GM18499 (cell line): ENCODE measurements at regions not wholly inside any gene's neighbourhood (a gene's known extent, or its start where the extent isn't known, plus 50 kb on each side); places are given as distances from the start of the nearest gene placed in this dataset.

Source experiments
- ATAC-seq: cut with Tn5 transposase; IDR thresholded peaks from one replicate; pipeline ENCODE4 v1.9.1; 2021; ENCODE audit warnings: moderate number of reproducible peaks; ENCODE audit not compliant: insufficient read depth, unreplicated experiment

DNA sequence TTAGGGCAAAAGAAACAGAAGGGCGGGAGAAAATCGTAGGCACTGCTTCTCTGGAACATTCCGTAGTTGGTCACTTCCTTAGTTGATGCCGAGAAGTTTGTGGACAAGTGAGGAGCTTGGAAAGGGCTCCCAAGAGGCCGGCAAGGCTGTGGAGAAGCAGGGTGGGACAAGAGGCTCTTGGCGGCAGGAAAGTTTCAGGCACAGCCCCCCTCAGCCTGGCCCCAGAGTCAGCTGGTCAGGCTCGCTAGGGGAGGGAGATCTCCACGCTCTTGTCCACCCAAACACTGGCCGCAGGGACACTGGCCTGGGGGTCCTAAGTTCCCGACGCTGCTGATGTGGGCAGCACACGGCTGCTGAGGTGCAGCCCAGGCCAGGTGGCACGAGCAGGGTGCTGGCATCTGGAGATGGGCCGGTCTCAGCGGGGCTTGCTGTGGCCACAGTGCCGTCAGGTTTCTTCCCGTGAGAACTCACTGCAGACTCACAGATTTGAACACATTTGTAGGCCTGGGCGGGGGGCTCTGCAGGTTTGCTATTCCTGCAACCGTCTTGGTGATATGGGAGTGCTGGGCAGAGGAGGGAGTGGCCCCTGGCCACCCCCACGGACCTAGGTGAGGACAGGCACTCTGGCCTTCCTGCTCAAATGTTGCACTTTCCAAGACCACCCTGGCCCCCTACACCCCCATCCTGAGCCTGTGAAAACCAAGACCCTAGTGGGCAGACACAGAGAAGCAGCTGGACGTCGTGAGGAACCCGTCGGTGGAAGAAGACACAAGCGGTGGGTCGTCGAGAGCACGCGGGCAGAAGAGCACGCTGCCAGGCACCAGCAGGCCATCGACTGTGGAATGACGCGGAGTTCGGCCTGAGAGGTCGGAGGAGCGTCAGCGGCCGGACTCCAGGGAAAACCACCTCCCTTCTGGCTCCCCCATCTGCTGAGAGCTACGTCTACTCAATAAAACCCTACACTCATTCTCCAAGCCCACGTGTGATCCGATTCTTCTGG is 160.1 kb downstream of the ERMARD start:
- no peak for ATAC-seq

DNA sequence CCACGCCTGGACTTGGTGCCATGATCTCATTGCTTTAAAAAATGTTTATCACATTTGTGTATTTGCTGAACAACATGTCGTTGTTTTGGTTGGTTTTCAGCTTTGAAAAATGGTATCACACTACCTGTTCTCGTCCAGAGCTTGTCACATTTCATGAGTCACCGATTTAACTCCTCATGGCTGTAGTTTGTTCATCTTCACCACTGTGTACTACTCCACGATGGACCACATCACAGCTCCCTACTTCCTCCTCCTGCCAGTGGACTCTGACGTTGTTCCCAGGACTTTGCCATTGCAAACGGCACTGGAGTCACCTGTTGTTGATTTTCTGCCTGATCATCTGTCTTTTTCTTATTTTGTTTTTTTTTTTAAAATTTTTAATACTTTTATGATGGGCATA is 157.7 kb downstream of the ERMARD start:
- ATAC-seq, result no peak

DNA sequence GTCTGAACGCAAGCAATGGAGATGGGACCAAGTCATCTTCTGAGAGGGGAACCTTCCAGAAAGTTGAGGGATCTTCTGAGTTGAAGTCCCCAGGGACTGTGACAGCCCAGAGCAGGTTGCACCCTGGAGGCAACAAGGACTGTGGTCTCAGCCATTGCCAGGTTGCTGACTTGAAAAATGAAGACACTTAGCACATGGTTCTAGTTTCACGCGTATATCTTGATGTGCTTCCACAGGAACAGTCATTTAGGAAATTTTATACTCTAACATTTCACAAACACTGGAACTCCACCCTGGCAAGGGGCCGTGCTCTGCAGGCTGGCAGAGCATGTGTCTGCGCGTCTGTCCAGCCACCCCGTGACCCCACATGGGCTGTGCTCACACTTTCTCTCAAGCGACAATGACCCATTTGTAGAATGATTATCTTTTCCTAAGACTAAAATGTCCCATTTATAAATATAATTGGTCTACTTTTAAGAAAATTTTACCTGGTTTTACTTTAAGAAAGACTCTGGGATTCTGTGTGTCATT is 157.0 kb downstream of the ERMARD start:
- ATAC-seq, result no peak

DNA sequence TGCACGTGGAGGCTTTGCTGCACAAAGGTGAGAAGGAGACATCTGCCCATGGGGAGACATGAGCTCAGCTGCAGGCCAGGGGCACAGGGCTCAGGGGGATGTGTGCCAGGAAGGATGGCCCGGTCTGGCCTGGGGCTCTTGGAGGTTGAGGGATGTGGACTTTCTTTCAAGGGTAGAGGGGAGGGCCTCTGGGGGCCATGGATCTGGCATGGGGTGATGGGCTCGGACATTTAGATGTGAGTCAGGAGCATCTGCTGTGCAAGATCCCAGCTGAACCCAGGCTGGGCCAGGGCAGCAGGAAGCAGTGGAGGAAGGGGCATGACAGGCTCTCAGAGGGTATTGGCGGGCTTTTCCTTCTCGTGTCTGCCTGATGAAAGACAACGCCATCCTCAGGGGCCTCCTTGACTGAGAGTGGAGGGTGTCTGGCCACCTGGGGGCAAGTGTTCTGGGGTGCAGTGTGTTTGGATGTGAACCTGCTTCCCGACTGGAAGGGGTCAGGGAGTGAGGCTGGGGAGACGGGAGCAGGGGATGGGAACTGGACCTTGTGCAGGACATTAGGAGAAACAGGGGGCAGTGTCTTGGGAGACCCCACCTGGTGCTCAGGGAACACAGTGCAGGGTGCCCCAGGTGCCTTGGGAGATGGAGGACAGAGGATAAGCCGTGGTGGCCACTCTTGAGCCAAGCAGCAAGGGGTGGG is 156.1 kb downstream of the ERMARD start:
- no peak for ATAC-seq

DNA sequence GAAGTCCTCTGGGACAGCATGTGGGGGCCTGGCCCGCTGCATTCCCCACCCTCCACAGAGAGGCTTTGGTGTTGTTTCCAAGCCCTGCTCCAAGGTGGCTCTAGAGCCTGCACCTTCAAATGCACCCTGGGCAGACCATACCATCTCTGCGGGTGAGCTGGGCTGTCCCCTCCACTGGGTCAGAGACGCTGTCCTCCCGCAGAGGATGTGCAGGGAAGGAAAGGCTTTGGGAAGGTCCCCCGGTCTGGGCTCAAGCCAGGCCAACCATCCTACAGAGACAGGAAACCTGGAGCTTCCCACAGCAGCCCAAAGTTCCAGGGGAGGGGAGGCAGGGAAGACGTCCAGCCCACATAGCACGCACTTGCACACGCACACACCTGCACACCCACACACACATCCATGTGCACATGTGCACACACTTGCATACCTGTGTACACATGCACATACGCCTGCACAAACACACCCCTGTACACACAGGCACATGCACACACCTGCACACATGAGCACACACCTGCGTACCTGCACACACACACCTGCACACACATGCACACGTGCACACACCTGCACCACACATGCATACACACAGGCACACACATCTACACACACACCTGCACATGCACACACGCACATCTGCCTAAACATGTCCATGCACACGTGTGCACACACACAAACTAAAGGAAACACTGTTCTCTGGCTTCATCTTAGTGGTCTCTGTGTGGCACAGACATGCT is 155.4 kb downstream of the ERMARD start:
- ATAC-seq, result no peak

DNA sequence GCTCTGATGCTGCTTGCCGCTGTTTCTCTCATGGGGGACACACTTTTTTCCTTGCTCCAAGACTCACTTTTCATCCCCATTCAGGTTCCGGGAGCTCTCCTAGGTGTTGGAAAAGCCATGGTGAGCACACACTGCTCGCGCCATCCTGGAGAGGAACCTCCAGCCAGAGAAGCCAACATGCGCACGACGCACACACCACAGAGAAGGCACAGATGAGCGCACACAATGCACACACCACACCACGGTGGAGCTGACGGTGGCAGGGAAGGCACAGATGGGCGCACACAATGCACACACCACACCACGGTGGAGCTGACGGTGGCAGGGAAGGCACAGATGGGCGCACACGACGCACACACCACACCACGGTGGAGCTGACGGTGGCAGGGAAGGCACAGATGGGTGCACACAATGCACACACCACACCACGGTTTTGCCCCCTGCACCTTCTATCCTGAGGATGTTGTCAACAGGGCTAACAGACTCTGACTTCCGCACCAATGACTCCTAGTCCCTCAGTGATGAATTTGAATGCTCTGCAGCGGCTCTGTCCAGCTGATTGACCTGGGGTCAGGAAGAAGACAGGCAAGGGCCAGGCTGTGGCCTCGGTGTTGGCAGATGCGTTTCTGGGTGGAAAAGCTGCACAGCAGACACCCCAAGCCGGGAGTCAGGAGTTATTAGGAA is 154.7 kb downstream of the ERMARD start:
- ATAC-seq, result no peak

DNA sequence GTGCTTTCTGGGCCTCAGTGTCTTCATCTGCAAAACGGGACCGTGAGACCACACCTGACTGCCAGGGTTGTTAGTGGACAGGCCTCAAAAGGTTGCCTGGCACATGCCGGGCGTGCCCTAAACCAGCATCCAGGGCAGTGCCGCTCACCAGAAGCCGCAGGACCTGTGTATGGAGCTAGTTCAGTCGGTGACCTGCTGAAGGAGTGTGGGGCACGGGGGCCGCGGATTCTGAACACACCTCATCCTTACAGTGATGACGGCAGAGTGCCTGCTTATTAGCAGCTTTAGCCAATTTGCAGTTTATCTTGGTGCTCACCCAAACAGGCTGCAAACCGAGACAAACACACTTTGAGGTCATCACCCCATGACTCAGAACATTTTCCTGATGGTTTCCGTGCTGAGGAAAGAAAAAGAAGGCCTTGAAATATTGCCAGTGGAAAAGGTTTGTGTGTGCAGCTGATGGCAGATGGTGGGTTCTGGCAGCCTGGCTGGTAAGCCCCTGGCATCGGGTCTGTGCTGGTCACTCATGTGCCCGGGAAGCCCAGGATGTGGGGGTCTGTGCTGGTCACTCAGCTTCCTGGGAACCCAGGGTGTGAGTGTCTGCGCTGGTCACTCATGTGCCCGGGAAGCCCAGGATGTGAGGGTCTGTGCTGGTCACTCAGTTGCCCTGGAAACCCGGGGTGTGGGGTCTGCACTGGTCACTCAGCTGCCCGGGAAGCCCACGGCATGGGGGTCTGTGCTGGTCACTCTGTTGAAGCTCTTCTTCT is 153.8 kb downstream of the ERMARD start:
- ATAC-seq, result no peak

DNA sequence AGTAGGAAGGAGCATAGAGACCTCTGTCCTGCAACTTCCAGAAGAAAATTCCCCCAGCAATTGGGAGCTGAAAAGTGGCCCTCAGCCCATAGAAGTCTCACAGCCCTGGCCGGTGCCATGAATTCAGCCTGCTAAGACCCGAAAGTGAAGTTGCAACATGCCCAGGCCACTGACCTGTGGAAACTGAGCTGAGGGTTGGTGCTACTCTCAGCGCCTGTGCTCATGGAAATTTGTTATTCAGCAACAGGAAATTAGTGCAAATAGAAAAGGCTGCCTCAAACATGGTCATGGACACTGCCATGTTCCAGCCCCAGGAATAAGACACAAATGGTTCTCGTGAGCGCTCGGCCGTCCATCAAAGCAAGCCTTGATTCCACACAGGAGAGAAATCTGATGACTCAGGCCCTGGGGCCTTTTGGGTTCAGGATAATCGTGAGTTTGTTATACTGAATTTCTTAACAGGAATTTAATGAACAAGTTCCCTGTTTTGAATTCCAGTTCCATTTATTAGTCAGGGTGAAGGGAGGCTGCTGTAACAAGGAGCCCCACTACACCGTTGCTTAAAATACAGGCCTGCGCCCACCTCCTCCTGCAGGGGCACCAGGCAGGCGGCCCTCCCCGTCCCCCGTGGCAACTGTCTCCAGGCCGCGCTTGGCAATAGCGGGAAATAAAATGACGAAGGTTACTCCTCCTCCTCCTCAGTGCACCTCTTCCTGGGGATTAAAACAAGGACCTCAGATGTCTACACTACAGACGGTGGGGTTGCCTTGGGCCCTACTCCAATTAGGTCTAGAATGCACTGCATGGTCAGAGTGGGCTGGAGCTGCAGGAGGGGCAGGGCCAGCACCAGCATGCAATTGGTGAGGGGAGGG is 152.9 kb downstream of the ERMARD start:
- ATAC-seq, result no peak

DNA sequence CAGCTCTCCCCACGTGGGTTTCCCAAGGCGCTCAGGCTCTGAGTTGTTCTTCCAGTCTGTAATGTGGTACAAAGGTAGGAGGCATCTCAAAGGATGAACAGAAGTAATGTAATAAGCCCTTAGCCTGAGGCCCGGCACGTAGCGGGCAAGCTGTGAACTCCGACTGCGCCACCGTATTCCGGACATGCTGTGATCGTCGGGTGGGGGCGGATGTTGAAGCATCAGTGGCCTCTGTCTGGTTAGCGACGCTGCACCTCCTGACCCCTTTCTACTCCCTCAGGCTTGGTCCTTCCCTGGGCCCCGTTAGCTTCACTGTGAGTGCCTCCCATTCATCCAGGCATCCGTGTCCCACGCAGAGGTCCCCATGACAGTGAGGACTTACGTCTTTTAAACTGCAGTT is 151.7 kb downstream of the ERMARD start:
- ATAC-seq, result no peak

DNA sequence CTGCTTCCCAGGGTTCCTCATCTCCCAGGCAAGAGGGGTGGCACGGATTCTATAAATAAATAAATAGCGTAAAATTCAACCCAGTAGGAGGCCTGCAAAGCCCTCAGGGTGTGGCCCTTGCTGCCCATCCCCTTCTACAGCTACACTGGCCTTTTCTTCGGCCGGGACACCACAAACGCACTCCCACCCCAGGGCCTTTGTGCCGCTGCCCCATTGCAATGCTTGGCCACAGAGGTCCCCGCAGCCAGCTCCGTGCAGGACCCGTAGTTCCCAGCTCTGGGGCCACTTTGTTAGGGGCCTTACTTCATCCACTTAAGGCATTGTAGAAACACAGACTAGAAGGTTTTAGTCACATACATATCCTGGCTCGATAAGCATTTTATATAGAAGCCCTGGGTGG is 151.2 kb downstream of the ERMARD start:
- ATAC-seq, result no peak

DNA sequence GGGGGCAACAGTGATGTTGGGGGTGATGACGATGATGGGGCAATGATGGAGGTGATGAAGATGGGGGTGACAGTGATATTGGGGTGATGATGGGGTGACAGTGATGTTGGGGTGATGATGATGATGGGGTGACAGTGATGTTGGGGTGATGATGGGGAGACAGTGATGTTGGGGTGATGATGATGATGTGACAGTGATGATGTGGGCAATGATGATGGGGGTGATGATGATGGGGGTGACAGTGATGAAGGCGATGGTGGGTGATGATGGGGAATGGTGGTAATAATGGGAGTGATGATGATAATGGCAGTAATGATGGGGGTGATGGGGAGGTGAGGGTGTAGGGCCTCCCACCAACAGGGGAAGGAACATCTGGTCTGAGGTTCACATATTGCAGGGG is 150.6 kb downstream of the ERMARD start:
- ATAC-seq, result no peak

DNA sequence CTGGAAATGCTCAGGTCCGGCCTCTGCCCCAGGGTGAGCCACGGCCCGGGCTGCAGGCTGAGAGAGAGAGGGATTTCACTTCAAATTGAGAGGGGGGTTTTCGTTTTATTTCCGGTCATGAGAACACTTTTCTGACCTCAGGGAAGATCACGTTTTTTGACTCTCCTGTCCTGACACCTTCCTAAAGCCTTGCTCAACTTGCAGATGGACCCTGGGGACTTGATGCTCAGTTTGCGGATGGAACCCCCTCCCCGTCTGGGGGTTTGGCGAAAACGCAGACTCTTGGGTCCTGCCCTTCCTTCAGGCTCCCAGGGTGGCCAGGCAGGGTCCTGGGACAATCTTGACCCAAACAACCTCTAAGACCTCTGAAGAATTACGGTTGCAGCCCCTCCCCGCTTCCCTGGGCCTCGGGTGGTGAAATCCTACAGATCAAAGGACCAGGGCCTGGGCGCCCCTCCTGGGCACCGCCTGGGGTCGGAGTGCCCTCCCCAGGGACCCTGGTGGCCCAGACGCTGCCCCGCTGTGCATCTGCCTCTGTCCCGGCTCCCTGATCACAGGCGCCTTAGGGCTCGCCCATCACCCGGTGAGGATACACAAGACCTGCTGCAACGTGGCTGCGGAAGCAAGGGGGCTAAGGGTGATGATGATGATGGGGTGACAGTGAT is 148.2 kb downstream of the ERMARD start:
- no peak for ATAC-seq

DNA sequence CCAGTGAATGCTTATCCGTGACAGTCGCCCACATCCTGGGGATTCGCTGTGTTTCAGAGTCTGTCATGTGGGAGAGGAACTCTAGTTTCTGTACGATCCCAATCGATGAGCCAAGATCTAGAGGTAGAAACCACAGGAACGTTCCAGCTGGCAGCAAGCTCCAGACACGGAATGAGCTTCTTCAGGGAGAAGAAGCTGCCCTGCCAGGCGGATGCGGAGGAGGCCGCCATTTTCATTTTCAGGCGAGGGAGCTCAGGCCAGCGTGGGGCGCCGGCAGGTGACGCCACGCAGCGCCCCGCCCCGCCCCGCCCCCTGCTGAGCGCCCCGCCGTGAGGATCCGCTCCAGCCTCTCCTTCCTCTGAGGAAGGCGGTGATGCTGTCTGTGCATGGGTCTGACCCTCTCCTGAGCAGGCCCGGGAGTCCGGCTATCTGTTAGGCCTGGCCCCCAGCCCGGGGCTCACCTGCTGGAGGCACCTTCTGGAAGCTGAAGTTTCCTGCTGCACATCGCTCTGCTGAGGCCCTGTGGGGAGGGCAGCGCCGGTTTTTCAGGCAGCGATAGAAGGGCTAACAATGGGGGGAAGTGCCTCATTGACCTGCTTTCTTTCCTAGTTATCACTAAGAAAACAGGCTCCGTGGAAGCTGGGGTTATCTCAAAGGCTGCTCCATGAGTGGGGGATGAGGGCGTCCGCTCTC is 147.5 kb downstream of the ERMARD start:
- no peak for ATAC-seq

DNA sequence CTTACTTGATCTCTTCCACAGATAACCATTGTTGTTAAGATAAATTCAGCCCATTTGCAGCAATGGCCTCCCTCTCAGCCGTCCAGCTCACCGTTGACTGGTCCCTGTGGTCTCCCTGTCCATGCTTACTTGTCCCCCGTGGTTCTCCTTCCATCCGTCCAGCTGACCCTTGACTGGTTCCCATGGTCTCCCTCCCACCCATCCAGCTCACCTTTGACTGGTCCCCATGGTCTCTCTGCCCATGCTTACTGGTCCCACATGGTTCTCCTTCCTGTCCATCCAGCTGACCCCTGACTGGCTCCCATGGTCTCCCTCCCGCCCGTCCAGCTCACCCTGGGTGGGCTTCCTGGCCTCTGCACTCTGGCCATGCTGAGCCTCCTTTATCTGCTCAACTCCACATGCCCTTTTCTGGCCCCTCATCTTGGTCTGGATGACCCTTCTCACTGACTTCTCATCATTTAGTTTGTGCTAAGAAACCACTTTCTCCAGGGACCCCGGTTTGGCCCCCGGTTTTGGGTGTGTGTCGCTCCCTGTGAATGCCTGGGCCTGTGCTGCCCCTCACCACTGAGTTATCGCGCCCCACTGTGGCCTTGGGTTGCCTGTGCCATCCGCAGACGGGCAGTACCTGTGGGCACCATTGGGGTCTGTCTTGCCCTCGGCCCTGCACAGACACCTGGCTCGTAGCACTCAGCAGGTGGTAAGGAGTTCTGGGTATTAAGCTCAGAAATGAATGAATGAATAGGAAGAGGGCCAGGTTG is 146.4 kb downstream of the ERMARD start:
- no peak for ATAC-seq

DNA sequence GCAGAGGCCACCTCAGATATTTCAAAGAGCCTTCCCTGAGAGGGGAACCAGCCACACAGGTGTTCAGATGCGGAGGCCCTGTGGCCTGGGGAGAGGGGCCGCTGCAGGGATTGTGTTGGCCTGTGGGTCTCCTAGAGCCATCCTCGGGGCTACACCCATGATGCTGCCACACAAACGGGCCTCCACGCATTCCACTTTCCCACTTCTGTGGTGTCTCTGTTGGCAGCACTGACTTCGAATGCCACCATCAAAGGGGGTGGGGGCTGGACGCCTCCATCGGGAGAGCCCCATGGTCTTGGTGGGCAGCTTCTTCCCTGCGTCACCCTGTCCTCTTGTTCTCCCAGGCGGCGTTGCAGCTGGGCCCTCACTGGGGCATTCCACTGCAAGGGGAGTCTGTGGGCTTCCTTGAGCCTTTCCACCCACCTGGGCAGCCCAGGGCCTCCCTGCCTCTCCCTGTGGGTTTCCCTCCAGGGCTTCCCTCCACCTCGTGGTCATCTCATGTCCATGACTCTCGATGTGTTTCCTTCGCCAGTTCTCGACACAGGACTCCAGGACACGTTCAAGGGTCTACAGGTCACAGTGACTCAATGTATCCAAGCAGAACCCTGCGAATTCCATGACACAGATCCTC is 145.5 kb downstream of the ERMARD start:
- ATAC-seq, result no peak
